ENCODE measurements at regions not wholly inside any gene's neighbourhood (a gene's known extent, or its start where the extent isn't known, plus 50 kb on each side); places are given as distances from the start of the nearest gene placed in this dataset.

- POLR2A ChIA-PET, result no interaction called here
- DNase-seq (ENCODE audit: low read depth, low spot score) (no peak), ATAC-seq (no peak)
- no peaks in the 10 kb centered on the region for H3K9me3 ChIP-seq (ENCODE audit: control insufficient read depth, insufficient read depth, low read depth, low read length)
- H3K27ac ChIP-seq (ENCODE audit: low read length), result no peak overlapping the region
- intact Hi-C loops (cut with micrococcal nuclease; ENCODE audit: unreplicated experiment) (no loop called here), in situ Hi-C loops (cut with HindIII; ENCODE audit: low pct_unique_long_range_greater_than_20kb, low sequenced_read_pairs) (no loop called here)
- H3K27me3 ChIP-seq (ENCODE audit: control insufficient read depth, insufficient read depth, low read length), result 0 out of 2 replicates have a peak, but pooled peaks cover 5% of the 10 kb centered on the region
- H3K4me1 ChIP-seq (ENCODE audit: control insufficient read depth, insufficient read depth, low read length), result no peaks in the 10 kb centered on the region
- H3K4me3 ChIP-seq (ENCODE audit: low read depth in 2 of 2, low read length in 2 of 2), result no peak overlapping the region
- CTCF ChIA-PET, result no interaction called here
- H3K36me3 ChIP-seq (ENCODE audit: control insufficient read depth, insufficient read depth, low read length), result no peaks in the 10 kb centered on the region
- BruUV-seq (replicated peaks), result no TSS peak
- TF ChIP-seq, protein P1, sequence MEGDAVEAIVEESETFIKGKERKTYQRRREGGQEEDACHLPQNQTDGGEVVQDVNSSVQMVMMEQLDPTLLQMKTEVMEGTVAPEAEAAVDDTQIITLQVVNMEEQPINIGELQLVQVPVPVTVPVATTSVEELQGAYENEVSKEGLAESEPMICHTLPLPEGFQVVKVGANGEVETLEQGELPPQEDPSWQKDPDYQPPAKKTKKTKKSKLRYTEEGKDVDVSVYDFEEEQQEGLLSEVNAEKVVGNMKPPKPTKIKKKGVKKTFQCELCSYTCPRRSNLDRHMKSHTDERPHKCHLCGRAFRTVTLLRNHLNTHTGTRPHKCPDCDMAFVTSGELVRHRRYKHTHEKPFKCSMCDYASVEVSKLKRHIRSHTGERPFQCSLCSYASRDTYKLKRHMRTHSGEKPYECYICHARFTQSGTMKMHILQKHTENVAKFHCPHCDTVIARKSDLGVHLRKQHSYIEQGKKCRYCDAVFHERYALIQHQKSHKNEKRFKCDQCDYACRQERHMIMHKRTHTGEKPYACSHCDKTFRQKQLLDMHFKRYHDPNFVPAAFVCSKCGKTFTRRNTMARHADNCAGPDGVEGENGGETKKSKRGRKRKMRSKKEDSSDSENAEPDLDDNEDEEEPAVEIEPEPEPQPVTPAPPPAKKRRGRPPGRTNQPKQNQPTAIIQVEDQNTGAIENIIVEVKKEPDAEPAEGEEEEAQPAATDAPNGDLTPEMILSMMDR (IDR thresholded peaks at IDR 0.05), result no peak
- TF ChIP-seq SIN3A (IDR thresholded peaks at IDR 0.05; ENCODE audit: borderline replicate concordance, insufficient read depth, low read depth, low read length), result no peak
- no peak for TF ChIP-seq TCF7L2 (IDR thresholded peaks at IDR 0.05; ENCODE audit: low read depth, low read length)
- no peak for TF ChIP-seq POLR2AphosphoS5 (IDR thresholded peaks at IDR 0.05; ENCODE audit: low read depth, low read length)
- no peak for TF ChIP-seq REST (IDR thresholded peaks at IDR 0.05; ENCODE audit: insufficient read depth in 1 of 2, low read depth in 2 of 2, low read length in 1 of 2)
Observed at GRCh38 chr3:182410051-182410450, 383.3 kb upstream of the ATP11B start.

- H3K27me3 ChIP-seq (ENCODE audit: control insufficient read depth, insufficient read depth, low read length), result no peaks in the 10 kb centered on the region
- ChIA-PET CTCF (no interaction called here), POLR2A (no interaction called here)
- no peaks in the 10 kb centered on the region for H3K4me1 ChIP-seq (ENCODE audit: control insufficient read depth, insufficient read depth, low read length)
- no peaks in the 10 kb centered on the region for H3K36me3 ChIP-seq (ENCODE audit: control insufficient read depth, insufficient read depth, low read length)
- in situ Hi-C loops (cut with HindIII; ENCODE audit: low pct_unique_long_range_greater_than_20kb, low sequenced_read_pairs) (no loop called here), intact Hi-C loops (cut with micrococcal nuclease; ENCODE audit: unreplicated experiment) (no loop called here)
- DNase-seq (ENCODE audit: low read depth, low spot score) (no peak), ATAC-seq (no peak)
- TF ChIP-seq POLR2AphosphoS5 (IDR thresholded peaks at IDR 0.05; ENCODE audit: low read depth, low read length) (no peak), SIN3A (IDR thresholded peaks at IDR 0.05; ENCODE audit: borderline replicate concordance, insufficient read depth, low read depth, low read length) (no peak), TCF7L2 (IDR thresholded peaks at IDR 0.05; ENCODE audit: low read depth, low read length) (no peak), REST (IDR thresholded peaks at IDR 0.05; ENCODE audit: insufficient read depth in 1 of 2, low read depth in 2 of 2, low read length in 1 of 2) (no peak)
- TF ChIP-seq, protein P1 (IDR thresholded peaks at IDR 0.05), result no peak
- no TSS peak for BruUV-seq (replicated peaks)
- no peak overlapping the region for H3K27ac ChIP-seq (ENCODE audit: low read length)
- no peaks in the 10 kb centered on the region for H3K9me3 ChIP-seq (ENCODE audit: control insufficient read depth, insufficient read depth, low read depth, low read length)
- no peak overlapping the region for H3K4me3 ChIP-seq (ENCODE audit: low read depth in 2 of 2, low read length in 2 of 2)
Observed at GRCh38 chr3:182412066-182412465, 381.2 kb upstream of the ATP11B start.

All from Panc1 (cell line).